Esophagus mucosa (tissue), 1 donor: ENCODE measurements at regions not wholly inside any gene's neighbourhood (a gene's known extent, or its start where the extent isn't known, plus 50 kb on each side); places are given as distances from the start of the nearest gene placed in this dataset.
"Not testable (repeated sequence)": the region's sequence is repeated elsewhere in the genome, so short reads cannot be mapped to it uniquely, and the experiment has no call there.

Experiments used
- ATAC-seq: fragments of 200-7000 bp; cut with Tn5 transposase; one replicate; pipeline ENCODE4 v1.9.1; 2020
- donor health status: DM: yes; HTN: yes; CAD: no.

DNA sequence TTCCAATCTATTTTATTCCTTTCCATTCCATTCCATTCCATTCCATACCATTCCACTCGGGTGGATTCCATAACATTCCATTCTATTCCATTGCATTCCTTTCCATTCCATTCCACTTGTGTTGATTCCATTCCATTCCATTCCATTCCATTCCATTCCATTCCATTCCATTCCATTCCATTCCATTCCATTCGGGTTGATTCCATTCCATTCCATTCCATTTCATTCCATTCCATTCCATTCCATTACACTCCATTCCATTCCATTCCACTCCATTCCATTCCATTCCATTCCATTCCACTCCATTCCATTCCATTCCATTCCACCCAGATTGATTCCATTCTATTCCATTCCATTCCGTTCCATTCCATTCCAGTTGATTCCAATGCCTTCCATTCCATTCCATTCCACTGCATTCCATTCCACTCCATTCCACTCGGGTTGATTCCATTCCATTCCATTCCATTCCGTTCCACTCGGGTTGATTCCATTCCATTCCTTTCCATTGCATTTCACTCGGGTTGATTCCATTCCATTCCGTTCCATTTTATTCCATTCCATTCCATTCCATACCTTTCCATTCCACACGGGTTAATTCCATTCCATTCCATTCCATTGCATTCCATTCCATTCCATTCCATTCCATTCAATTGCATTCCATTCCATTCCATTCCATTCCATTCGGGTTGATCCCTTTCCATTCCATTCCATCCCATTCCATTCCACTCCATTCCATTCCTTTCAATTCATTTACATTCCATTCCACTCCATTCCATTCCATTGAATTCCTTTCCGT, 168.4 kb downstream of the CWH43 start:
- ATAC-seq, result peak; percentile 81

DNA sequence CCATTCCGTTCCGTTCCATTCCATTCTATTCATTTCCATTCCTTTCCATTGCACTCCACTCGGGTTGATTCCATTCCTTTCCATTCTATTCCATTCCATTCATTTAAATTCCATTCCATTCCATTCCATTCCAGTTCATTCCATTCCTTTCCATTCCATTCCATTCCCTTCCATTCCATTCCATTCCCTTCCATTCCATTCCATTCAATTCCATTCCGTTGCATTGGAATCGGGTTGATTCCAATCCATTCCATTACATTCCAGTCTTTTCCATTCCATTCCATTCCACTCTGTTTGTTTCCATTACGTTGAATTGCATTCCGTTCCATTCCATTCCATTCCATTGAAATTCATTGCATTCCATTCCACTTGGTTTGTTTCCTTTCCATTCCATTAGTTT, 169.2 kb downstream of the CWH43 start:
- not testable (repeated sequence) for ATAC-seq

DNA sequence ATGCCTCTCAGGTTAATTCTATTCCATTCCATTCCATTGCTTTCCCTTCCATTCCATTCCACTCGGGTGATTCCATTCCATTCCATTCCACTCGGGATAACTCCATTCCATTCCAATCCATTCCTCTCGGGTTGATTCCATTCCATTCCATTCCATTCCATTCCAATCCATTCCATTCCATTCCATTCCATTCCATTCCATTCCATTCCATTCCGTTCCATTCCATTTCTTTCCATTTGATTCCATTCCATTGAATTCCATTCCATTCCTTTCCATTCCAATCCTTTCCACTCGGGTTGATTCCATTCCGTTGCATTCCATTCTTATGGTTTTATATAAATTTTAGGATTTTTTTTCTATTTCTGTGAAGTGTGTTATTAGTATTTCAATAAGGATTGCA, 170.2 kb downstream of the CWH43 start:
- ATAC-seq, result peak; percentile 53

DNA sequence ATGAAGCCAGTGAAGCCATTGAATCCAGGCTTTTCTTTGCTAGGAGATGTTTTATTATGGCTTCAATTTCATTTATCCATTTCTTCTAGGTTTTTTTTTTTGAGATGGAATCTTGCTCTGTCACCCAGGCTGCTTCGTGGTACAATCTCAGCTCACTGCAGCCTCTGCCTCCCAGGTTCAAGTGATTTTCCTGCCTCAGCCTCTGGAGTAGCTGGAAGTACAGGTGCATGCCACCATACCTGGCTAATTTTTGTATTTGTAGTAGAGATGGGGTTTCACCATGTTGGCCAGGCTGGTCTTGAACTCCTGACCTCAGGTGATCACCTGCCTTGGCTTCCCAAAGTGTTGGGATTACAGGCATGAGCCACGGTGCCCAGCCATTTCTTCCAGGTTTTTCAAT, 171.6 kb downstream of the CWH43 start:
- not testable (repeated sequence) for ATAC-seq

DNA sequence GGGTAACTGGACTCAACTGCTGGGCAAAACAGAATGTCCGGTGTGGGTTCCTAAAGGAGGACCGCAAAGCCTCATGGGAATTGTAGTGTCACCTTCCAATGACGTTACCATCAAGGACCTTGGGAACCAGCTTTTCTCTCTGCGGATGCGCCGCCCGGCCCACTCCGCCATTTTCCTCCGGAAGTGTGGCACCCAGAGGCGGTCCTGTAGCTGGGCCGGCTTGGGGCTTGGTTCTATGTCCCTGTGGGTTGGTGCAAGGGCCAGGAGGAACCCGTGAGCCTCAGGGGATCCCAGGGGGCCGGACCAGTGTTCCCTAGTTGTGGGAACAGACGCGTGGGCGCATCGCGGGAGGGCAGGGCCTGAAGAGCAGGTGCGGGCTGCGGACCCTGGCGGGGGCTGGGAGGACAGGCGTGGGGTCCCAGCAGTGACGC, 175.1 kb downstream of the CWH43 start:
- not testable (repeated sequence) for ATAC-seq

DNA sequence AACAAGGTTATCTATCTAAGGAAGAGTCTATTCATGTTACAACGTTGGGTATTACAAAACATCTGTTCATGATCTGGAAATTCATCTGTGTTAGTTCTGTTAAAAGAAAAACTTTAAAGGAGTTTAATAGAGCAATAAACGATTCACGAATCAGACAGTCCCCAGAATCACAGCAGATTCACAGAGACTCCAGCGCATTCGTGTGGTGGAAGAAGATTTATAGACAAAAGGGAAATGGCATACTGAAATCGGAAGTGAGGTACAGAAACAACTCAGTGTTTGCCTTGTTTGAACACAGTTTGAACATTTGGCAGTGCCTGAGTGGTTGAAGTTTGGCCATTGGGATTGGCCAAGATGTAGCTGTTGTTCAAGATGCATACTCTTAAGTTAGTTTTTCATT, 178.8 kb downstream of the CWH43 start:
- not testable (repeated sequence) for ATAC-seq

DNA sequence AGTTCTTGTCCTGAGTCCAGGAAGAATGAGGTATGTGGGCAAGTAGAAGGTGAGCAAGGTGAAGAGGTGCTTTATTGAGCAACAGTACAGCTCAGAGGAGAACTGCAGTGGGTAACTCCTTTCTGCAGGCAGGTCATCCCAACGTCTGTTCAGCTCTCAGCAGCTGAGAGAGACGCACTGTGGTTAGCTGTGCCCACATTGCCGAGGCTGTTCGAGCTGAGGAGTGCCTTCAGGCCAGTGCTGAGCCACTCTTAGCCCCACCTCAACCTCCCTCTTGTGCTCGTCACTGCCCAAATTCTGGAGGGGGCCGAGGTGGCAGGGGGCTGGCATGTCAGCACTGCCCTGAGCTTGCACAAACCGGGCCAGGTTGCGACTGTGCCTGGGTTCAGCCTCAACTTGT, 191.8 kb downstream of the CWH43 start:
- not testable (repeated sequence) for ATAC-seq

DNA sequence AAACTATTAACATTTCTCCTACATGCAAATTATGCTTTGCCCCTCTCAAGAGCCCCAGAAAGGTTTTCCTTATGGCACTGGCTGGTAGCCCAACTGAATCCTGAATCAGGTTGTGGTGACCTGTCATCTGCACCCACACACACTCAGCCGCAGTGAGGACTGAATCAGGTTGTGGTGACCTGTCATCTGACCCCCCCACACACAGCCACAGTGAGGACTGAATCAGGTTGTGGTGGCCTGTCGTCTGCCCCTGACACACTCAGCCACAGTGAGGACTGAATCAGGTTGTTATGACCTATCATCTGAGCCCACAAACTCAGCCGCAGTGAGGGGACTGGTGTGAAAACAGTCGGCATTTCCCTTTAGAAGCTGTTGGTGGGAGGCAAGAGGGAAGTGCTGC, 195.0 kb downstream of the CWH43 start:
- not testable (repeated sequence) for ATAC-seq

DNA sequence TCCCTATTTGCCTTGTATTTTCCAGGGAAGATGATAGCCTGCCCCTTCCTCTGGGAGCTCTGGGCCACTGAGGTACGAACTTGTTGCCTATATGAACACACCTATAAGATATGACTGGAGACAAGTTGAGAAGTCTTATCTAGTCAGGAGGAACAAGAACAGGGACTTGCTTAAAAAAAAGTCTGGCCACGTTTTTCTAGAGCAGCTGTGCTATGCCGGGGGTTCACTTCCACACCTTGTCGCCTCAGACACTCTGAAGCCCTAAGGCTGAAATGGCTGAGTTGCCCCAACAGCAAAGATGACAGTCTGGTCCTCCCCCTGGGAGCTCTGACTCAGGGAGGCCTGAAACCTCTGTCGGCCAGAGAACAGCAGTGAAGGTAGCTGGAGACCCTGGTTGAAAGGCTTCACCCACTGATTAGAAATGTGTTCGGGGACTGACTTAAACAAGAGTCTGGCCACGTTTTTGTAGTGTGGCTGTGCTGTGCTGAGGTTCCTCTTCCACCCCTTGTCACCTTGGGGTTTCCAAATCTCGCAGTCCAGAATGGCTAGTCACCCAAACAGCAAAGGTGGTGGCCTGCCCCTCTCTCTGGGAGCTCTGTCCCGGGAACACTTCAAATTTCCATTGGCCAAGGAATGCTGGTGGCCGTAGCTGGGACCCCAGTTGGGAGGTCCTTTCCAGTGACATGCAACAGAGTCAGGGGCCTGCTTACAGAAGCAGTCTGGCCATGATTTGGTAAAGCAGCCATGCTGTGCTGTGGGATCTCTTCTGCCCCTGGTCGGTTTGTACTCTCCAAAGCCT, 225.5 kb downstream of the CWH43 start:
- ATAC-seq, result not testable (repeated sequence)

DNA sequence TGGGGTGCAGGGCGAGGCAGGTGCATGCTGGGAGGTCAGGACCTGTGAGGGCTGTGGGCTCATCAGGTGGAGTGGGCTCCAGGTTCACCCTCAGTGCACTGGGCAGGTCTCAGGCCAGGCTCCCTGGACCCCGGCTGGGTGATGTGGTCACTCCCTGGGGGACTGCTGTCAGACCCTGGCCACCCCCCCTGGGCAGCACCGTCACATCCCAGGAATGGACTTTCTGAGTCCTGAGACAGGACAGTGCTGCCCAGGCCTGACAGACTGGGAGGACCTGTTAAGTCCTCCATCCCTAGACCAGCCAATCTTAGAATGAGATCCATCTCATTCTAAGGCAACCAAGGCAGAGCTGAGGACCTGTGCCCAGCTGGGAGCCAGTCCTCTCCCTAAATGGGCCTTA, 227.2 kb downstream of the CWH43 start:
- ATAC-seq, result not testable (repeated sequence)

DNA sequence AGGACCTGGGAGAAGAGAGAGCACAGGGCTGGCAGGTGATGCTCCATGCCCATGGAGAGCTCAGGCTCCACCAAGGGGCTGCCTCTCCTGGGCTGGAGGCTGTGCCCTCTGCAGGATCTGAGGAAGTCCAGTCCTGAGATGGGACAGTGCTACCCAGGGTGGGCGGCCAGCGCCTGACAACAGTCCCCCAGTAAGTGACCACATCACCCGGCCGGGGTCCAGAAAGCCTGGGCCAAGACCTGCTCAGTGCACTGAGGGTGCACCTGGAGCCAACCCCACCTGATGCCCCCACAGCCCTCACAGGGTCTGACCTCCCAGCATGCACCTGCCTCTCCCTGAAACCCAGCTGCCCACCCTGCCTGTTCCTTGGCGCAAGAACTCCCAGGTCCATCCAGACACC, 227.7 kb downstream of the CWH43 start:
- not testable (repeated sequence) for ATAC-seq

DNA sequence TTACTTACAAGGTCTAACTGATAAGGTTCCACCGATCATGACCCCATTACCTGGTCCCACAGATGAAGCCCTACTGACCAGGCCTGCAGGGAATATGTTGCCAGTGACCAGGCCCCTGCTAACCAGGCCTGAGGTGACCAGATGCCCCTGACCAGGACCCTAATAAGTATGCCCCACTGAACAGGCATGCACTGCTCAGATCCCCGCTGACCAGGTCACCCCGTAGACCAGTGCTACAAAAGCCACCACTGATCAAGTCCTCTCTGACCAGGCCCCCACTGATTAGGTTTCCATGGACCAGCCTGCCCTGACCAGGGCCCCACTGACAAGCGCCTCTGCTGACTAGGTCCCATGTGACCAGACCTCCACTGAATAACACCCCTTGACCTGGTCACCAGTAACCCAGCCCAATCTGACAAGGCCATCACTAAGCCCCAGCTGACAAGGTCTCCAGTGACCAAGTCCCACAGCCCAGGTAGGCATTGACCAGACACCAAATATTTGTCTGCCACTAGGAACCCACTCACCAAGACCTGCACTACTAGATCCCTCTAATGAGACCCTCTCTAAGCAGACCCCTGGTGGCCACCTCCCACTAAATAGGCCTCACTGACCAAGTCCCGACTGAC, 228.5 kb downstream of the CWH43 start:
- ATAC-seq, result not testable (repeated sequence)

DNA sequence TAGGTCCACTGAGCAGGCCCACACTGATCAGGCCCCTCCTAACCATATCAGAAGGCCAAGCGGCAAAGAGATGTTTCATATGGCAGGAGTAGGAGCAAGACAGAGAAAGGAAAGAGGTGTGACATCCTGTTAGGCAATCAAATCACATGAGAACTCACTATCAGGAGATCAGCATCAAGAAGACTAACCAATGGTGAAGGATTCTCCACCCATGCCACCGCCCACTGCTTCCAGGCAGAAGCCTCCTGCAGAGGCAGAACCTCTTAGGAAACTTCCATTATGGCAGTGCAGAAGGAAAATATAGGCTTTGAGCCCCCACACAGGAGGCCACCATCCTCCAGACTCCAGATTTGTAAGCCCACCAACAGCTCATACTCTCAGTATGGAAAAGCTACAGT, 229.0 kb downstream of the CWH43 start:
- not testable (repeated sequence) for ATAC-seq

DNA sequence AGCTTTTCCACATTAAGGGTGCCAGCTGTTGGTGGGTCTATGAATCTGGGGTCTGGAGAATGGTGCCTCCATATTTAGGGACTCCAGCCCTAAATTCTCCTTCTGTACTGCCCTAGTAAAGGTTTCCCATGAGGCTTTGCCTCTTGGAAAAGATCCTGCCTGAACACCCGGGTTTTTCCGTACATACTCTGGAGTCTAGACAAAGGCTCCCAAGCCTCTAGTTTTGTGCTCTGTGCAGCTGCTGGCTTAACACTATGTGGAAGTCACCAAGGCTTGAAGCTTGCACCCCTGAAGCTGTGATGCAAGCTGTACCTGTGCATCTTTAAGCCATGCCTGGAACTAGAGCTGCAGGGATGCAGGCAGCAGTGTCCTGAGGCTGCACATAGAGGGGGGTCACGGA, 230.5 kb downstream of the CWH43 start:
- not testable (repeated sequence) for ATAC-seq

DNA sequence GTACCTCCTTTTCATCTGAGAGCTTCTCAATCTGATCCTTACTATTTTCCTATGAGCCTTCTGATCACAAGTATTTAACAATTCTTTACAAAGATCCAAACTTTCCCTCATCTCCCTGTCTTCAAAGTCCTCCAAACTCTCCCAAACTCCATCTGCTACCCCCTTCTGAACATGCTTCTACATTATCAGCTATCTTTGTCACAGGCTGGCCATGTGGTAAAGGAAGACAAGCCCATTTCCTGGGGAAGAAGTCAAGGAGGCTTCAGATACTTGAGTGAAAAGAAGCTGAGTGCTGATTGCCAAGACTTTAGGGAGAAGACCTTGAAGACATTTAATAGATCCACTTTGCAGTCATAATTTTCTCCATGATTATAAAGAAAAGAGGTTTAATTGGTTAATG, 231.4 kb downstream of the CWH43 start:
- no peak for ATAC-seq

DNA sequence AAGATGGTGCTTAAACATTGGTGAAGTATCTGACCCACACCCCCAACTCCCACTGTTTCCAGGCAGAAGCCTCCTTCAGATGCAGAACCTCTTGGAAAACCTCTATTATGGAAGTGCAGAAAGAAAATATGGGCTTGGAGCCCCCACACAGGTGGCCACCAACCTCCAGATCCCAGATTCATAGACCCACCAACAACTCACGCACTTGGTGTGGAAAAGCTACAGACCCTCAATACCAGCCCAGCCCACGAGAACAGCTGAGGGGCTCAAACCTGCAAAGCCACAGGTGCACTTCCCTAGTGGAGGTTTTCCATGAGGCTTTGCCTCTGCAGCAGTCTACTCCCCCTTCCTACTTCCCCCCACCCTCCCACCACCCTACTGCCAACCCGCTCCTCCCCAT, 232.0 kb downstream of the CWH43 start:
- not testable (repeated sequence) for ATAC-seq

DNA sequence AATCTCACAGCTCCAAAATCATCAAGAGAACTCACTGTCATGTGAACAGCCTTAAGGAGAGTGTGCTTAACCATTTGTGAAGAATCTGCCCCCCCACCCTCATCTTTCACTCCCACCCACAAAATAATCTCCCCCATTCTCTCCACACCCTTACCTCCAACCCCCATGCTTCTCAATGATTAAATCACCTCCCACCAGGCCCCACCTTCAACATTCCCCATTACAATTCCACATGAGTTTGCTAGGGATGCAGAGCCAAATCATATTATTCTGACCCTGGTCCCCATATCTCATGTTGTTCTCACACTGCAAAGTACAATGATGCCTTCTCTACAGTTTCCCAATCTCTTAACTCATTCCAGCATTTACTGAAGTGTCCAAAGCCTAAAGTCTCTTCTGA, 232.9 kb downstream of the CWH43 start:
- ATAC-seq, result not testable (repeated sequence)

DNA sequence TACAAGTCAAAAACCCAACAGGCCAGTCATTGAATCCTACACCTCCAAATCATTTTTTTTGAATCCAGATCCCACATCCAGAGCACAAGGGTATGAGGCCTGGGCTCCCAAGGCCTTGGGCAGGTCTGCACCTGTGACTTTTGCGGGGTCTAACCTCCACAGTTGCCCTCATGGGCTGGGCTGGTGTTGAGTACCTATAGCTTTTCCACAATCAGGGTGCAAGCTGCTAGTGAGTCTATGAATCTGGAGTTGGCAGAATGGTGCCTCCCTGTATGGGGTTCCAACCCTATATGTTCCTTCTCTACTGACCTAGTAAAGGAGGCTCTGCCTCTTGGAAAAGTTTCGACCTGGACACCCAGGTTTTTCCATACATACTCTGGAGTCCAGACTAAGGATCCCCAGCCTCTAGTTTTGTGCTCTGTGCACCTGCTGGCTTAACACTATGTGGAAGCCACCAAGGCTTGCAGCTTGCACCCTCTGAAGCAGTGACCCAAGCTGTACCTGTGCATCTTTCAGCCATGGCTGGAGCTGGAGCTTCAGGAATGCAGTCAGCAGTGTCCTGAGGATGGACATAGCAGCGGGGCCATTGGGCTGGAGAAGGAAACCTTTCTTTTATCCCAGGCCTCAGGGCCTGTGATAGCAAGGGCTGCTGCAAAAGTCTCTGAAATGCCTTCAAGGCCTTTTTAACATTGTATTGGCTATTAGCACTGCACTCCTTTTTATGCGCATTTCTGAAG, 233.6 kb downstream of the CWH43 start:
- ATAC-seq, result not testable (repeated sequence)

DNA sequence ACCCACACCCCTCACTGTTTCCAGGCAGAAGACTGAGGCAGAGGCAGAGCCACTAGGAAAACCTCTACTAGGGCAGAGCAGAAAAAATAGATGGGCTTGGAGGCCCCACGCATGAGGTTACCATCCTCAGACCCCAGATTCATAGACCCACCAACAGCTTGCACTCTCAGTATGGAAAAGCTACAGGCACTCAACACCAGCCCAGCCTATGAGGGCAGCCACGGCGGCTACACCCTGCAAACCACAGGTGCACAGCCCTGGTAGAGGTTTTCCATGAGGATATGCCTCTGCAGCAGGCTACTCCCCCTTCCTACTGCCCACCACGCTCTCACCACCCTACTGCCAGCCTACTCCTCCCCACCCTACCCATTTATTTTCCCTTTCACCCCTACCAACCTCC, 235.1 kb downstream of the CWH43 start:
- ATAC-seq, result no peak

DNA sequence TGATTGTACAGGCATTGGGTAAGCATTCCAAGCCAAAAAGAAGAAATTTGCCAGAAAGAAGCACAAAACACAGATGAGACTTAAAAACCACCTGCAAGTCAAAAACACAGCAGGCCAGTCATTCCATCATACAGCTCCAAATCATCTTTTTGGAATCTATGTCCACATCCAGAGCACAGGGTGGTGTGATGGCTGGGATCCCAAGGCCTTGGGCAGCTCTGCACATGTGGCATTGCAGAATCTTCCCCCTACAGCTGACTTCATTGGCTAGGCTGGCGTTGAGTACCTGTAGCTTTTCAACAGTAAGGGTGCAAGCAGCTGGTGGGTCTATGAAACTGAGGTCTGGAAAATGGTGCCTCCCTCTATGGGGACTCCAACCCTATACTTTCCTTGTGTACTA, 236.7 kb downstream of the CWH43 start:
- not testable (repeated sequence) for ATAC-seq

DNA sequence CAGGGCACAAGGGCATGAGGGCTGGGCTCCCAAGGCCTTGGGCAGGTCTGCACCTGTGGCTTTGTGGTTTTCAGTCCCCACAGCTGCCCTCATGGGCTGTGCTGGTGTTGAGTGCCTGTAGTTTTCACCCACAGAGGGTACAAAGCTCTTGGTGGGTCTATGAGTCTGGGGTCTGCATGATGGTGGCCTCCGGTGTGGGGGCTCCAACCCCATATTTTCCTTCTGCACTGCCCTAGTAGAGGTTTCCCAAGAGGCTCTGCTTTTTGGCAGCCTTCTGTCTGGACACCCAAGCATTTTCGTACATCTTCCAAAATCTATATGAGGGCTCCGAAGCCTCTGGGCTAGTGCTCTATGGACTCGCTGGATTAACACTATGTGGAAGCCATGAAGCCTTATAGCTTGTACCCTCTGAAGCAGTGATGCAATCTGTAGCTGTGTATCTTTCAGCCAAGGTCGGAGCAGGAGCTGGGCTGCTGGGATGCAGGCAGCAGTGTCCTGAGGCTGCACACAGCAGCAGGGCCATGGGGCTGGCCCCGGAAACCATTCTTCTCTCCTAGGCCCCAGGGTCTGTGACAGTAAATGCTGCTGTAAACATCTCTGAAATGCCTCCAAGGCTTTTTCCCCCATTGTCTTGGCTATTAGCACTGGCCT, 240.3 kb downstream of the CWH43 start:
- ATAC-seq, result not testable (repeated sequence)

DNA sequence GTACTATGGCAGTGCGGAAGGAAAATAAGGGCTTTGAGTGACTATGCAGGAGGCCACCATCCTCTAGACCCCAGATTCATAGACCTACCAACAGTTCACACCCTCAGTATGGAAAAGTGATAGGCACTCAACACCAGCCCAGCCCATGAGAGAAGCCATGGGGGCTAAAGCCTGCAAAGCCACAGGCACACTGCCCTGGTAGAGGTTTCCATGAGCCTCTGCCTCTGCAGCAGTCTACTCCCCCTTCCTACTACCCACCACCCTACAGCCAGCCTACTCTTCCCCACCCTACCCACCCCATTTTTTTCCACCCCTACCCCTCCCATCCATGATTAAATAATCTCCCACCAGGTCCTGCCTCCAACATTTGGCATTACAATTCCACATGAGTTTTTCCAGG, 241.9 kb downstream of the CWH43 start:
- not testable (repeated sequence) for ATAC-seq
